Occipital lobe (tissue), 1 donor: ENCODE measurements at regions not wholly inside any gene's neighbourhood (a gene's known extent, or its start where the extent isn't known, plus 50 kb on each side); places are given as distances from the start of the nearest gene placed in this dataset.

Source experiments
- DNase-seq: peaks from one replicate; lab custom pipeline; 2025; lab: John Stamatoyannopoulos, UW

- DNase-seq = no peak
Observed at GRCh38 chr2:136375017-136375901, 257.3 kb upstream of the CXCR4 start.

DNA sequence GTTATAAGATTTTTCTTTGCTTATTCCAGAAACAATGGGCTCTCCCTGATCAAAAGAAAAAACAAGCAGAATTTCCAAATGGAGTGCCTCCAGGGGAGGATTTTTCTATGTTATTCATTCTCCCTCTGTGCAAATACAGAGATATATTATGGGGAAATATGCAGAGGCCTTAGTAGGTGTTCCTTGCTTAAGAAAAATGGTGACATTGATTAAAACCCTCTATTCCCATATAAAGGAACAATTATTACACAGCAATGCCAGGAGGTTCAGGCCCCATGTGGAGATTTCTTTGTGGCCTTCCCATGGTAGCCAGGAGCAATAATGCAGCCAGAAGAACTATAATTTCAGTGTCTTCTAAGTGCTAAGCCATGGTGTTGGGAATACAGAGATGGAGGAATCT, 255.9 kb upstream of the CXCR4 start:
- DNase-seq = no peak

DNA sequence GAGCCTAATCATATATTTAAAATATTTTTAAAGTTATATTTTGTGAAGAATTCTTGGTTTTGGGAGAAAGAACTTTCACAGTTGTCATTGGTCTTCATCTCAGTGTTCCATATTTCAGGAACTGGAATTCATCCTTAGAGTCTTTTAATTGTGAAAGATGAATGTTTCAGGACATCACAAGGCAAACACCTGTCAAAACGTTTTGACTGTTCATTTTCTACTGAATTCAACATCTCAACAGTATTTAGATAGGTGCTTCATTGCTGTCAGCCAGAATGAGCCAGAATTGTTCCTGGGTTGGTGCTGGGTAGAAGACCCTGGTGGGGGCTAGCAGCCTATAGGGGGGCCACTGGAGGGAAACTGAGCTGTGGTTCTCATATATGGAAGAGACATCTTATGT, 255.1 kb upstream of the CXCR4 start:
- no peak for DNase-seq

DNA sequence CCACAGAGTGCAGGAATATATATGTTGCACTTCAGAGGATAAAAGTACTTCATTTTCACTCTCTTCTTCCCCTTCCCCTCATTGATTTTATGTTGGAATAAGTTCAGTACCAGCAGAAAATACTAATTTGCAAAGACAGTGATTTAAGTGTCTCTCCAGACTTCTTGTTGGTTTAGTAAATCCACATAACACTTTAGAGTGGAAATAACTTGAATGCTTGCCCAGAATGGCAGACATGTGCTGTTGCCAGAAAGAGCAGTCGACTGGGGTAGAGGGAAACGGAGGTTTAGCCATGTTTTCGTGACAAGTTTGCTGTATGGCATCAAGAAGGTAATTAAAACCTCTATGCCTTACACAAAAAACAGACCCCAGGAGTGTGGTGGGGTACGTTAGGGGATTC, 246.0 kb upstream of the CXCR4 start:
- DNase-seq = no peak

GRCh38 chr2:136363470-136363869, 245.5 kb upstream of the CXCR4 start:
- DNase-seq = no peak

- DNase-seq = no peak
Observed at GRCh38 chr2:136362676-136363390, 244.9 kb upstream of the CXCR4 start.

DNA sequence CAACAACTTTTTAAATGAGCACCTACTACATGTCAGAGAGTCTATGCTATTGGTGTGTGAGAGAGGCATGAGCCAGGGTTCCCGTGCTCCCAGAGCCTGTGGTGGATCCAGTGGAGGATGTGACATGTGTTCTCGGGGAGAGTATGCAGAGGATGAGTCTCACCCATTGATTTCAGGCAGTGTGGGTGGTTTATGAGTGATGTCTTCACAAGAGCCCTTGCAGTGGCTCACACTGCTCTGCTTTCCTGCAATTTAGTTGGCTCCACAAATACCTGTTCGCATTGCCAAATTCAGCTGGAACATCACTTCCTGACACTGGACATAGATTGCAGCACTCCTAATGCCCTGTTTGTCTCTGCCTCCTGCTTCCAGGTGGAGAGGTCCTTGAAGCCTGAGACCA, 243.6 kb upstream of the CXCR4 start:
- no peak for DNase-seq

GRCh38 chr2:136360790-136361189, 242.8 kb upstream of the CXCR4 start:
- DNase-seq = no peak

DNA sequence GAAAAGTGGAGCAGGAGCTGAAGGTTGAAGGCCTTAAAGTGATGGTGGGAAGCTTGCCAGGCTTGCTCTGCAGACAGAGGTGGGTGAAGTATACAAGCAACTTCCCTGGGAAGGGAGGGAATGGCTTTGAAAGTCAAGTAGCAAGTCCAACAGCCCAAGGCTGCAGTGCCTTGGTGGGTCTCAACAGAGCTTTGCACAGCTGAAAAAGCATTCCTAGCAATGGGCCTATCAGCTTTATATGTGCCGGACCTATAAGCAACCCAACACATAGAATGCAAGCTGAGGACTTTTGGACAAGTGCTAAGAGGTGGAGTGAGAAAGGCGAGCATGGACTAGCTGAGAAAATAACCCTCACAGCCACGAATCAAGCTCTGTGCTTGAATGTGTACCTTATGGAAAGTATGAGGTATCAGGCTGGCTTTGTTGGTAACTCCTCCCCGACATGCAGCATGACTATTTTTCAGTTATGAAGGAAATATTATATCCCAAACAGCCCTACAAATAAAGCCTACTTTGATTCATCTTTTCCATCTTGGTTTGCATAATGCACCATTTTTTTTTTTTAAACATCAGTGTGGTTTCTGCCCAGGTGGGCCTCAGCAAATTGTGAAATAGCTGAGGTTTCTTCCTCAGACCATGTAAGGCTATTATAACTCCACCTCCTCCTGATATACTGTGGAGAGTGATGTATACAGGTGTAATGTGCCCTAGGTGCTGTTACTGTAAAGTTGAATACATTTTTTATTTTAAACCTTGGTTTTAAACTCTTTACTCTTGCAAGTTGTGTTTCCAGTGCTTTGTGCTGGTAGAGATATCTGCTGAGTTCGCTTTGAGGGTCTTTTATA, 241.4 kb upstream of the CXCR4 start:
- DNase-seq = no peak

- no peak for DNase-seq
Observed at GRCh38 chr2:136358576-136358975, 240.6 kb upstream of the CXCR4 start.

DNA sequence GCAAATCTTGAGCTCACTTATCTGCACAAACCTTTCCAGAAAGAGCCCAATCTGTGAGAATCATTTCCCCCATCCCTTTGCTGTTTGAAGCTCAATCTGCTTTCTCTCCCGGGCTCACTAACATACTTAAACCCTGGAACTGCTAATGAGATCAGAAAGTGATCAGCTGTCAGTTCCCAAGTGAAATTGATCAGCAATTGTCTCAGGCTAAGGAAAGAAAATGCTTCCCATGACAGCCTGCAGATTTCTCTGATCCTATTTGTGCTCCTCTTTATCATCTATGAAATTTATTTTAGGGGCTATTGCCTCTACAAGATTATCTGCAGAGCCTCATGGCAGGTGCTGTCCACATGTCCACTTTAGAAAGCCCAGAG, 239.0 kb upstream of the CXCR4 start:
- no peak for DNase-seq

GRCh38 chr2:136356125-136357006, 238.4 kb upstream of the CXCR4 start:
- no peak for DNase-seq

DNA sequence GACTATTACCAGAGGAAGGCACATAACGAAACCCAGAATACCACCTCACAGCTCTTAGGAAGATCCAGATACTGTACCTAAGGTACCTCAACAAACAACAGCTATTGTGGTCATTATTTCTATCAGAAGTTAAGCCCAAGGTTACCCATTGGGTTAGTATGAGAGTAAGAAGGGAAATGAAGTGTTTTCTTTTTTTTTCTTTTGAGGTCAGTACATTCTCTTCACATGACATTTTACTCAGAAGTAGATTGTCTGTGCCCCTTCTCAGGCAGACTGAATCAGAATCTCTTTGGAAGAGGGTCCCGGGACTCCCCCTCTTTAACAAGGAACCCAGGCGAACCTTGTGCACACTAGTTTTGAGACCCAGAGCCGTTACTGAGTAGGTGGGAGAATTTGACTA, 233.7 kb upstream of the CXCR4 start:
- DNase-seq = no peak

DNA sequence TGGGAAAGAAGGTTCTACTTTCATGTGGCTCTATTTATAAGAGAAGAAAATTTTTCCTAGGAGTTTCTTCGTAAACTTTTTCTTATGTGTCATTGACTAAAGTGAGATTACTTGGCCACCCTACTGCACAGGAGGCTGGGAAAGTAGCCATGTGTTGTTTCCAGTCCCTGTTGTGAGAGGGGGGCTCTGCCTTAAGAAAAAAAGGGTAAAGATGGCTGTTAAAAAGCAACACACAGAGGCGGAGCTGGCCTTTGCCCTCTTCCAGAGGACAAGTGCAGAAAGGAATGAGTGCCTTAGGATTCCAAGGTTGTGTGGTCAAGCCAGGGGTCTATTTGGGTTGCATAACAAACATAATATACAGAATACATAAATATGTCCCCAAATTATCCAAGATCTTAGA, 230.0 kb upstream of the CXCR4 start:
- no peak for DNase-seq

DNA sequence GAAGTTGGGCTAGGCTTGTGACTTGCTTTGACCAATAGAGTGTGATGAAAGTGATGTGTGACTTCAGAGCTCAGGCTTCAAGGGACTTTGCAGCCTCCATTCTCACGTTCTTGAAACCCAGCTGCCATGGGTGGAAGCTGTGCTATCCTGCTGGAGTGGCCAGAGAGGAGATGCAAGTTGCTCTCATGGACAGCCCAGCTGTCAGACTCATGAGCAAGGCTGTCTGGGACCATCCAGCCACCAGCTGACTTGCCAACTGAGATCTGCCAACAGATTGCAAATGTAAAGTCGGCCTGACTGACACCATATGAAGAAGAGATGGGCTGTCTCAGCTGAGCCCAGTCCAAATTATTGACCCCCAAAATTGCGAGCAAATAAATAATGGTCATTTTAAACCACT, 226.4 kb upstream of the CXCR4 start:
- no peak for DNase-seq

DNA sequence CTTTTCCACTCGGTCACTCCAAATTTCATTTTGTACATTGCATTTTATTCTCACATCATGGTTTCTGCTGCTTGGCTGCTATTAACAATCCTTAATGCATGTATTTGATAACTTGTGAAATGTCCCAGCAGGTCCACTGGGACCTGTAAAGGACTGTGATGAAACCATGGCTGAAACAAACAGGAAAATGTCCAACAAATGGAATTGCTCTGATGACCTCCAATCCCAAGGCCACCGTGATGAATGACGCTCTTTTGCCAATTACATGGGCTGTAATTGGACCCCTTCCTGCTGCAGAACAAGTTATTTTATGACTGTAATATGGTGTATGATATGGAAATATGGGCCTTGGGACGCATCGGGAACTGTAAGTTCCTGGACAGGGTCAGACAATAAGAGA, 224.2 kb upstream of the CXCR4 start:
- no peak for DNase-seq

DNA sequence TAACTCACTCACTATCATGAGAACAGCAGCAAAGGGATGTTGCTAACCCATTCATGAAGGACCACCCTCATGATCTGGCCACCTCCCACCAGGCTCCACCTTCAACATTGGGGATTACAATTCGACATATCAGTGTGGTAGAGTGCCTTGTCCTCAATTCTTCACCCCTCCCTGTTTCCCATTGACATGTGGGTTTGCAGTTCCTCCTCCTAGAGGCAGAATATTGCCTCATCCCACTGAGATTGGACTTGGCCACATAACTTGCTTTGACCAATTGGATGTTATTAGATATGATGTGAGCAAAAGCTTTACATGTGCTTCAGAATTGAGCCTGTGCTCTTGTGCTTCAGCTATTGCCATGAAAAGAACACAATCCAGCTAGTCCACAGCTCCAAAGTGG, 217.0 kb upstream of the CXCR4 start:
- no peak for DNase-seq

- no peak for DNase-seq
Observed at GRCh38 chr2:136332436-136333095, 214.6 kb upstream of the CXCR4 start.

- no peak for DNase-seq
Observed at GRCh38 chr2:136331226-136331625, 213.3 kb upstream of the CXCR4 start.

- no peak for DNase-seq
Observed at GRCh38 chr2:136328207-136328795, 210.4 kb upstream of the CXCR4 start.
